ENCODE measurements at regions not wholly inside any gene's neighbourhood (a gene's known extent, or its start where the extent isn't known, plus 50 kb on each side); places are given as distances from the start of the nearest gene placed in this dataset.

GRCh38 chr1:81233591-81233990 is 567.1 kb upstream of the ADGRL2 start:
- TF ChIP-seq CTCF (conservative IDR thresholded peaks at IDR 0.05; ENCODE audit: low read depth, low read length) = no peak
- DNase-seq (ENCODE audit: low read depth) = no peak
- H3K4me3 ChIP-seq (ENCODE audit: low read length) = no peak overlapping the region

- no peak for TF ChIP-seq CTCF (conservative IDR thresholded peaks at IDR 0.05; ENCODE audit: low read depth, low read length)
- H3K4me3 ChIP-seq (ENCODE audit: low read length) = no peak overlapping the region
- DNase-seq (ENCODE audit: low read depth) = no peak
Measured at GRCh38 chr1:81232420-81232819, 568.3 kb upstream of the ADGRL2 start.

GRCh38 chr1:81231729-81232038 is 569.0 kb upstream of the ADGRL2 start:
- no peak for TF ChIP-seq CTCF (conservative IDR thresholded peaks at IDR 0.05; ENCODE audit: low read depth, low read length)
- DNase-seq (ENCODE audit: low read depth) = no peak
- no peak overlapping the region for H3K4me3 ChIP-seq (ENCODE audit: low read length)

GRCh38 chr1:81230983-81231728 is 569.6 kb upstream of the ADGRL2 start:
- no peak for TF ChIP-seq CTCF (conservative IDR thresholded peaks at IDR 0.05; ENCODE audit: low read depth, low read length)

GRCh38 chr1:81228926-81229325 is 571.8 kb upstream of the ADGRL2 start:
- TF ChIP-seq CTCF (conservative IDR thresholded peaks at IDR 0.05; ENCODE audit: low read depth, low read length) = no peak
- no peak overlapping the region for H3K4me3 ChIP-seq (ENCODE audit: low read length)
- no peak for DNase-seq (ENCODE audit: low read depth)

More at GRCh38 chr1:81230983-81231728, 569.6 kb upstream of the ADGRL2 start:
- no peak for DNase-seq (ENCODE audit: low read depth)
- H3K4me3 ChIP-seq (ENCODE audit: low read length) = no peak overlapping the region

GRCh38 chr1:81226603-81226928 is 574.2 kb upstream of the ADGRL2 start:
- DNase-seq (ENCODE audit: low read depth) = no peak
- no peak for TF ChIP-seq CTCF (conservative IDR thresholded peaks at IDR 0.05; ENCODE audit: low read depth, low read length)
- H3K4me3 ChIP-seq (ENCODE audit: low read length) = no peak overlapping the region

GRCh38 chr1:81225789-81226602 is 574.7 kb upstream of the ADGRL2 start:
- no peak for TF ChIP-seq CTCF (conservative IDR thresholded peaks at IDR 0.05; ENCODE audit: low read depth, low read length)
- H3K4me3 ChIP-seq (ENCODE audit: low read length) = no peak overlapping the region
- DNase-seq (ENCODE audit: low read depth) = no peak
